GM04503 (cell line): ENCODE measurements at regions not wholly inside any gene's neighbourhood (a gene's known extent, or its start where the extent isn't known, plus 50 kb on each side); places are given as distances from the start of the nearest gene placed in this dataset.
"Not testable (repeated sequence)": the region's sequence is repeated elsewhere in the genome, so short reads cannot be mapped to it uniquely, and the experiment has no call there.

ENCODE experiments used
- DNase-seq: peaks from one replicate; pipeline ENCODE4 v3.0.0-alpha.2; 2012; ENCODE audit warnings: low read depth

- no peak for DNase-seq
Measured at GRCh38 chr2:60246583-60246982, 306.9 kb downstream of the BCL11A start.

- no peak for DNase-seq
Measured at GRCh38 chr2:60234274-60234986, 319.0 kb downstream of the BCL11A start.

- DNase-seq = no peak
Measured at GRCh38 chr2:60230596-60230995, 322.9 kb downstream of the BCL11A start.

GRCh38 chr2:60230037-60230436 is 323.4 kb downstream of the BCL11A start:
- DNase-seq = no peak

- no peak for DNase-seq
Measured at GRCh38 chr2:60226943-60227342, 326.5 kb downstream of the BCL11A start.

- no peak for DNase-seq
Measured at GRCh38 chr2:60226191-60226590, 327.3 kb downstream of the BCL11A start.

GRCh38 chr2:60223859-60224258 is 329.6 kb downstream of the BCL11A start:
- no peak for DNase-seq

GRCh38 chr2:60221098-60221497 is 332.4 kb downstream of the BCL11A start:
- no peak for DNase-seq

GRCh38 chr2:60219536-60219935 is 333.9 kb downstream of the BCL11A start:
- no peak for DNase-seq

- DNase-seq = no peak
Measured at GRCh38 chr2:60216452-60216995, 336.9 kb downstream of the BCL11A start.

- DNase-seq = no peak
Measured at GRCh38 chr2:60215386-60215901, 338.0 kb downstream of the BCL11A start.

GRCh38 chr2:60214626-60214875 is 338.9 kb downstream of the BCL11A start:
- no peak for DNase-seq

- DNase-seq = no peak
Measured at GRCh38 chr2:60213865-60214625, 339.4 kb downstream of the BCL11A start.

GRCh38 chr2:60212181-60212945 is 341.1 kb downstream of the BCL11A start:
- DNase-seq = no peak

GRCh38 chr2:60189006-60189405 is 364.4 kb downstream of the BCL11A start:
- DNase-seq = not testable (repeated sequence)

GRCh38 chr2:60175290-60175689 is 378.2 kb downstream of the BCL11A start:
- no peak for DNase-seq

GRCh38 chr2:60174146-60174545 is 379.3 kb downstream of the BCL11A start:
- DNase-seq = no peak

GRCh38 chr2:60172801-60173200 is 380.7 kb downstream of the BCL11A start:
- DNase-seq = no peak

- DNase-seq = no peak
Measured at GRCh38 chr2:60170272-60170671, 383.2 kb downstream of the BCL11A start.

- no peak for DNase-seq
Measured at GRCh38 chr2:60168247-60168646, 385.2 kb downstream of the BCL11A start.

GRCh38 chr2:60167089-60167488 is 386.4 kb downstream of the BCL11A start:
- DNase-seq = no peak

- no peak for DNase-seq
Measured at GRCh38 chr2:60163691-60164090, 389.8 kb downstream of the BCL11A start.

- no peak for DNase-seq
Measured at GRCh38 chr2:60159519-60159918, 393.9 kb downstream of the BCL11A start.
